Liver (tissue), 3 donors: ENCODE measurements at regions not wholly inside any gene's neighbourhood (a gene's known extent, or its start where the extent isn't known, plus 50 kb on each side); places are given as distances from the start of the nearest gene placed in this dataset.

Source experiments
- CTCF ChIP-seq: fragments of 150-350 bp; IDR thresholded peaks from 2 replicates; pipeline ENCODE4 v1.5.1; 2017; ENCODE audit warnings: improper control_type of control experiment, low read depth, low read length; ENCODE audit not compliant: missing input control
- EGR1 ChIP-seq, 2 donors: IDR thresholded peaks; 2 replicates each; pipeline ENCODE4 v1.6.1; 2016 to 2018; ENCODE audit warnings: antibody characterized with exemption in 2 of 2, low read depth in 2 of 2
- JUND ChIP-seq, 2 donors: IDR thresholded peaks; 2 replicates each; pipeline ENCODE4 v1.6.1; 2016; ENCODE audit warnings: antibody characterized with exemption in 2 of 2
- MAX ChIP-seq: IDR thresholded peaks from 2 replicates; pipeline ENCODE4 v1.6.1; 2016; ENCODE audit warnings: antibody characterized with exemption
- SP1 ChIP-seq: IDR thresholded peaks from 2 replicates; pipeline ENCODE4 v1.6.1; 2018; ENCODE audit warnings: antibody characterized with exemption, mild to moderate bottlenecking
- TF ChIP-seq, protein P1 (sequence below): IDR thresholded peaks from 2 replicates; pipeline ENCODE4 v1.6.1; 2016; ENCODE audit warnings: antibody characterized with exemption
- donor health status: healthy.
- donor health status: healthy.

- TF ChIP-seq EGR1 (IDR thresholded peaks at IDR 0.05; ENCODE audit: low read depth in 2 of 2), result no peak
- TF ChIP-seq CTCF, result no peak
- no peak for TF ChIP-seq MAX
- TF ChIP-seq, protein P1, sequence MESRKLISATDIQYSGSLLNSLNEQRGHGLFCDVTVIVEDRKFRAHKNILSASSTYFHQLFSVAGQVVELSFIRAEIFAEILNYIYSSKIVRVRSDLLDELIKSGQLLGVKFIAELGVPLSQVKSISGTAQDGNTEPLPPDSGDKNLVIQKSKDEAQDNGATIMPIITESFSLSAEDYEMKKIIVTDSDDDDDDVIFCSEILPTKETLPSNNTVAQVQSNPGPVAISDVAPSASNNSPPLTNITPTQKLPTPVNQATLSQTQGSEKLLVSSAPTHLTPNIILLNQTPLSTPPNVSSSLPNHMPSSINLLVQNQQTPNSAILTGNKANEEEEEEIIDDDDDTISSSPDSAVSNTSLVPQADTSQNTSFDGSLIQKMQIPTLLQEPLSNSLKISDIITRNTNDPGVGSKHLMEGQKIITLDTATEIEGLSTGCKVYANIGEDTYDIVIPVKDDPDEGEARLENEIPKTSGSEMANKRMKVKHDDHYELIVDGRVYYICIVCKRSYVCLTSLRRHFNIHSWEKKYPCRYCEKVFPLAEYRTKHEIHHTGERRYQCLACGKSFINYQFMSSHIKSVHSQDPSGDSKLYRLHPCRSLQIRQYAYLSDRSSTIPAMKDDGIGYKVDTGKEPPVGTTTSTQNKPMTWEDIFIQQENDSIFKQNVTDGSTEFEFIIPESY, result no peak
- no peak for TF ChIP-seq JUND (IDR thresholded peaks at IDR 0.05)
- TF ChIP-seq SP1, result no peak
Observed at GRCh38 chrX:137401092-137401491, 164.8 kb upstream of the ZIC3 start.
